ENCODE measurements at regions not wholly inside any gene's neighbourhood (a gene's known extent, or its start where the extent isn't known, plus 50 kb on each side); places are given as distances from the start of the nearest gene placed in this dataset.

DNA sequence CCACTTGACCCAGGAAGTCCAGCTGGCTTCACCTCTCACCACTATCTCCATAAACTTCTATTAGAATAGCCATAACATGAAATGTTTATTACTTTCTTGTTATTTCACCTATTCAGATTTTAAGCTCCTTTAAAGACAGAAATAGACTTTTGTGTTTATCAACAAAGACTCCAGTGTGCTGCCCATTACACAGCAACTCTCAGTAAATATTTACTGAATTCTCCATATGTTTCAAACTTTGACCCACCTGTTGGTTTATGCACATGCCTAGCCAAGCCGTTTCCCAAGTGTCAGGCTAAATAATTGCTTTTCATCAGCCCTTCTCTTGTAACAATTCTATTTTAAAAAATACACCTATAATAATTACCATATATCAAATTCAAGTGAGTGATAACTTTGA lies 242.9 kb upstream of the NEIL3 start:
- FAIRE-seq: no peak
- H3K4me3 ChIP-seq (replicated peaks in 1 of 3; ENCODE audit: insufficient read depth in 1 of 3, low read depth in 1 of 3, low read length in 3 of 3): no peak overlapping the region
- no peaks in the 10 kb centered on the region for H3K4me1 ChIP-seq (ENCODE audit: control insufficient read depth, extremely low read depth, insufficient read depth, low read length)
- intact Hi-C loops (cut with micrococcal nuclease) (no loop called here), dilution Hi-C loops (cut with MboI; ENCODE audit: extremely low pct_ligation_motif_present, low sequenced_read_pairs) (no loop called here)
- no peaks in the 10 kb centered on the region for H3K27me3 ChIP-seq (ENCODE audit: control insufficient read depth in 2 of 2, insufficient read depth in 2 of 2, low read length in 2 of 2)
- TF ChIP-seq, protein P1, sequence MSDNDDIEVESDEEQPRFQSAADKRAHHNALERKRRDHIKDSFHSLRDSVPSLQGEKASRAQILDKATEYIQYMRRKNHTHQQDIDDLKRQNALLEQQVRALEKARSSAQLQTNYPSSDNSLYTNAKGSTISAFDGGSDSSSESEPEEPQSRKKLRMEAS (IDR thresholded peaks at IDR 0.05; ENCODE audit: insufficient read depth, insufficient read length): no peak
- TF ChIP-seq POLR2A (IDR thresholded peaks at IDR 0.05; ENCODE audit: low read depth, low read length) (no peak), EZH2 (IDR thresholded peaks at IDR 0.05; ENCODE audit: borderline replicate concordance, low read depth, low read length, severe bottlenecking) (no peak), MYC (IDR thresholded peaks at IDR 0.05; ENCODE audit: low read depth, low read length) (no peak), POLR2AphosphoS5 (IDR thresholded peaks at IDR 0.05; ENCODE audit: insufficient read depth, low read depth, low read length) (no peak), FOS (IDR thresholded peaks at IDR 0.05; ENCODE audit: borderline replicate concordance, insufficient read depth, low read length) (no peak), JUN (IDR thresholded peaks at IDR 0.05; ENCODE audit: borderline replicate concordance, insufficient read depth, insufficient read length, low read depth) (no peak), GATA2 (IDR thresholded peaks at IDR 0.05; ENCODE audit: insufficient read depth, insufficient read length, low read depth, low read length) (no peak)
- TF ChIP-seq, protein P2, sequence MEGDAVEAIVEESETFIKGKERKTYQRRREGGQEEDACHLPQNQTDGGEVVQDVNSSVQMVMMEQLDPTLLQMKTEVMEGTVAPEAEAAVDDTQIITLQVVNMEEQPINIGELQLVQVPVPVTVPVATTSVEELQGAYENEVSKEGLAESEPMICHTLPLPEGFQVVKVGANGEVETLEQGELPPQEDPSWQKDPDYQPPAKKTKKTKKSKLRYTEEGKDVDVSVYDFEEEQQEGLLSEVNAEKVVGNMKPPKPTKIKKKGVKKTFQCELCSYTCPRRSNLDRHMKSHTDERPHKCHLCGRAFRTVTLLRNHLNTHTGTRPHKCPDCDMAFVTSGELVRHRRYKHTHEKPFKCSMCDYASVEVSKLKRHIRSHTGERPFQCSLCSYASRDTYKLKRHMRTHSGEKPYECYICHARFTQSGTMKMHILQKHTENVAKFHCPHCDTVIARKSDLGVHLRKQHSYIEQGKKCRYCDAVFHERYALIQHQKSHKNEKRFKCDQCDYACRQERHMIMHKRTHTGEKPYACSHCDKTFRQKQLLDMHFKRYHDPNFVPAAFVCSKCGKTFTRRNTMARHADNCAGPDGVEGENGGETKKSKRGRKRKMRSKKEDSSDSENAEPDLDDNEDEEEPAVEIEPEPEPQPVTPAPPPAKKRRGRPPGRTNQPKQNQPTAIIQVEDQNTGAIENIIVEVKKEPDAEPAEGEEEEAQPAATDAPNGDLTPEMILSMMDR (IDR thresholded peaks at IDR 0.05; ENCODE audit: extremely low read depth in 1 of 2, insufficient read depth in 1 of 2, low read depth in 1 of 2, low read length in 2 of 2): no peak
- no peak overlapping the region for H3K9ac ChIP-seq (replicated peaks; ENCODE audit: extremely low read depth, insufficient read depth, low read length)
- no peak for DNase-seq (ENCODE audit: low read depth, low spot score)
- H3K4me2 ChIP-seq (ENCODE audit: insufficient read depth, low read length): no peak overlapping the region
- H3K27ac ChIP-seq (ENCODE audit: insufficient read depth, low read depth, low read length): no peak overlapping the region
- H3K79me2 ChIP-seq (ENCODE audit: control insufficient read depth, insufficient read depth, low read length): no peaks in the 10 kb centered on the region
- POLR2A ChIA-PET: no interaction called here
- H3K9me3 ChIP-seq (replicated peaks; ENCODE audit: control insufficient read depth, insufficient read depth, low read length): no peaks in the 10 kb centered on the region
- no peaks in the 10 kb centered on the region for H4K20me1 ChIP-seq (replicated peaks; ENCODE audit: control insufficient read depth, extremely low read depth, insufficient read depth, low read length)
- H3K36me3 ChIP-seq (ENCODE audit: control insufficient read depth in 2 of 2, extremely low read depth in 1 of 2, insufficient read depth in 2 of 2, low read length in 2 of 2): no peaks in the 10 kb centered on the region
- H2AFZ ChIP-seq (ENCODE audit: low read depth, low read length): no peak overlapping the region
- BruUV-seq (replicated peaks): no TSS peak
- no peaks in the 10 kb centered on the region for H3K9me1 ChIP-seq (replicated peaks; ENCODE audit: control insufficient read depth, extremely low read depth, insufficient read depth, low read length)
- CTCF ChIA-PET: interaction anchor here (0.7 to 1.0 kb wide), 2 partner anchors 19 to 406 kb away, joined by 3 read pairs; no protein-coding TSS in a partner anchor
